ENCODE measurements at regions not wholly inside any gene's neighbourhood (a gene's known extent, or its start where the extent isn't known, plus 50 kb on each side); places are given as distances from the start of the nearest gene placed in this dataset.

GRCh38 chr1:106746448-106747085 is 309.9 kb upstream of the PRMT6 start:
- DNase-seq: no peak

- DNase-seq: no peak
Measured at GRCh38 chr1:106747232-106747631, 309.2 kb upstream of the PRMT6 start.

DNA sequence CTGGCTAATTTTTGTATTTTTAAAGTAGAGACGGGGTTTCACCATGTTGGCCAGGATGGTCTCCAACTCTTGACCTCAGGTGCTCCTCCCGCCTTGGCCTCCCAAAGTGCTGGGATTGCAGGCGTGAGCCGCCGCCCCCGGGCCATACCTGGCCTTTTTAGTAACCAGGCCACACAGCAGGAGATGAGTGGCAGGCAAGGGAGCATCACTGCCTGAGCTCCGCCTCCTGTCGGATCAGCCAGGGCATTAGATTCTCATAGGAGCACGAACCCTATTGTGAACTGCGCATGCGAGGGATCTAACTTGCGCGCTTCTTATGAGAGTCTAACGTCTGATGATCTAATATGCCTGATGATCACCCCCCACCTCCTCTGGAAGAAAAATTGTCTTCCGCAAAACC is 308.7 kb upstream of the PRMT6 start:
- DNase-seq: no peak

- DNase-seq: no peak
Measured at GRCh38 chr1:106748606-106749005, 307.9 kb upstream of the PRMT6 start.

GRCh38 chr1:106749491-106749890 is 307.0 kb upstream of the PRMT6 start:
- DNase-seq: no peak

DNA sequence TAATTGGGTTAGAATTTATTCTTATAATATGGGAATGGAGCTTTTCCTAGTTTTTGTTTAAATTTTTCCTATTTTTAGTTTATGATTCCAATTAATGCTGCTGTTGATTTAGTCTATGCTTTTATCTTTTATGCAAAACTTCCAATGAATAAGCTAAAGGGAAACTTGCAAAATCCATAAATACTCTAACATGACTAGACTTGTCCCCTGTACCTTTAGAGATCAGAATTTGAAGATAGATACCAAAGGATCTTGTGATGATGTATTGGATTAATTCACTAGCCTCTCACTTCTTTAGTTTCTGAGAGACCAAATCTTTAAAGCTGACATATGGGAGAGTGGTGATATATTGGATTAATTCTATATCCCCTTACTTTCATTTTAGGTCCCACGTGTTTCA is 306.6 kb upstream of the PRMT6 start:
- no peak for DNase-seq

DNA sequence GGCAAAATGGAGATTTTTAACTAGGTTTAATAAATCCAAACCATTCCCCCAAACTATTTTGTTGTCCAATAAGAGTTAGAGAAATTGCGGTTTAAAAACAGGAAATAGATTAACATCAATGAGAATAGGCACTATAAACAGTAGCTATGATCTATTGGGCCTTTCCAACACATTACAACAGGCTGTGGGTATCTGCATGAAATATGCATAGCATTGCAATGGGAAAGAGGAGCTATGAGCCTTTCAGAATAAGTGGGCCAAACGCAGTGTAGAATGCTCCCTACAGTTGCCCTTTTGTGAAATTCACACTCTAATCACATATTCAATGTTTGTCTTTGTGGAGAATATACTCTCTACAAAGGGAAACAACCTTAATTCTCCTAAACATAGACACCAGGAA is 305.5 kb upstream of the PRMT6 start:
- no peak for DNase-seq

GRCh38 chr1:106753066-106753465 is 303.4 kb upstream of the PRMT6 start:
- no peak for DNase-seq

DNA sequence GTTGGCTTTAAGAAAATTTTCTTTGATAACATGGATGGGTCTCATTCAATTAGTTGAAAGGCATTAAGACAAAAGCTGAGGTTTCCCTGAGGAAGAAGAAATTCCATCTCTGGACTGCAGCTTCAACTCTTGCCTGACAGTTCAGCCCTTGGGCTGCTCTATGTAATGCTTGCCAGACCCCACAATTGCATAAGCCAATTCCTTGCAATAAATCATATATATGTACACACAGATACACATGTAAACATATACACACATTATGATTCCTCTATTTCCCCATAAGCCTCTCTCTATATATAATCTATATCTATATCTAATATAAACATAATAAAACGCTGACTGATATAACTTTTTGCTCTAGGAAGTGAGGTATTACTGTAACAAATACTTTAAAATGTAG is 301.5 kb upstream of the PRMT6 start:
- DNase-seq: no peak

DNA sequence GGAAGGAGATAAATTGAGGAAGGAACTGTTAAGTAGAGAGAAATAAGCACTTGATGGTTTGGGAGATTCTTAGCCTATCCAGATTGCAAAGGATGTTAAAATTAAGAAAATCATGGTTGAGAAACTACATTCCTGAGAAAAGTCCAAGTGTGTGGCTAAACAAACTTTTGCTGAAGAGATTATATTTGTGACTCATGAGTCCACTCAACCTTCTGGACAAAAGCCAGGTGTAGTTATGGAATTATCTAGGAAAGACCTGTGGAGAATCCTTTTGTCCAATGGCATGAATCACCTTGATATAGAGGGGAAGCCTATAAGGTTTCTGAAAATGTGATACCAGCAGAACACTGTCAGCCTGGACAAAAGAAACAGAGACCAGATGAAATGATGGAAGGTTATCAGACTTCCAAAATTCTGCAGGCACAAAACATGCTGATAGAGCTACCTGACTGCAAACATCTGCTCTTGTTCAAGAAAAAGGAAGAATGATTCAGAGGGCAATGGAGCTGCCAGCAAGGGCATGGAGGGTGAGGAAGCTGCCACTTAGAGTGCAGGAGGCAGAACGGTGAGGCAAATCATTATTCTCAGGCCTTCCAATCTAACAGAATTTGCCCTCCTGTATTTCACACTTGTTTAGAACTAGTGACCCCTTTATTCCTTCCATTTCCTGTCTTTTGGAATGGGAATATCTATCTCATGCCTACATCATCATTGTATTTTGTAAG is 300.6 kb upstream of the PRMT6 start:
- DNase-seq: no peak

GRCh38 chr1:106756752-106757151 is 299.7 kb upstream of the PRMT6 start:
- DNase-seq: no peak

DNA sequence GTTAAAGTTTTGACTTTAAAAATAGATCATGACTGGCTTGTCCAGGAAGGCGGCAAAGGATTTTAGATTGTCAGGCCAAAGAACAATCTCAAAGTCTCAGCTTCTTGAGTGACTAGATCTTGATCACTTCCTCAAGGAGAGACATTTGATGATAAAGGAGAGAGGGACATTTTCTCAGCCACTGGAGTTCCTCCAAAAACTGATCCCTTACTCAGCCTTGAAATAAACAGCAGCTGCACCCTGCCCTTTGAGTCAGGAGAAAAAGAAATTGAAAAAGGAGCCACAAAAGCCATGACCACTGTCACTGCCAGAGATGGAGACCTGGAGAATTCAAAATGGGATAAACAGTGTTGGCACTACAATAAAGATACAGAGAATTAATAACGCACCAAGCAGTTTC is 288.4 kb upstream of the PRMT6 start:
- no peak for DNase-seq

GRCh38 chr1:106768501-106768900 is 288.0 kb upstream of the PRMT6 start:
- no peak for DNase-seq

- no peak for DNase-seq
Measured at GRCh38 chr1:106773206-106773605, 283.3 kb upstream of the PRMT6 start.

DNA sequence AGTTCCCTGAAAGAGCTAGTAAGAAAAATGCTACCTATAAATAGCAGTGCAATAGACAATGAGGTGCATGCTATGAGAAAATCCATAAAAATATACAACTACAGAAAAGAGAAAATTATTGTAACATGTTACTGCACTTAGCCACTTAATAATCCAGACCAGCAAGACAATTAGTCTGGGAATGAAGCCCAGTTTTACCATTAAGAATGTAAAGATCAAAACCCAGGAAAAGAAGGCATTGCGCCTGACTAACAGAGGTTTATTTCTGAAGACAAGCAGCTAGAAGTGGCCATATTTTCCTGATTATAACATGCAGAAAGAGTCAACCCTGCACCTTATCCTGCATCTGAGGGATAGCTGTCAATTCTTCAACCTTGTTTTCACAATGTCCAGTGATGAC is 276.4 kb upstream of the PRMT6 start:
- DNase-seq: no peak

- no peak for DNase-seq
Measured at GRCh38 chr1:106780806-106781569, 275.5 kb upstream of the PRMT6 start.

DNA sequence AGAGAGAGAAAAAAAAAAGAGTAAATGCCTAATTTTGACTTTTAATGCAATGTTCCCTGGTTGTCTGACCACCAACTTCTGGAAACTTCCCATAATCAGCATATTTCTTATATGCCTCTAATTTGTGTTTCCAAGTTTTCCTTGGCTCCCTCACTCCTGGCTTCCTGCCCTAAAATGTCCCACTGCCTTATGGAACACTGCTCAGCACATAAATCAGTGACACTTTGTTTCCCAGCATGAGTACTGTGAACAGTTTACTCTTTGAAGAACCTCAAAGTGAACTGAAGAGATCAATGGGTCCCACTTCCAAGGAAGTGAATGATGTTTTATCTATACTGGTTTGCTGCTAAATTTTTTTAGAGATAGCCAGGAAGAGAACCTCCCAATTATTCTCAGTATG is 271.3 kb upstream of the PRMT6 start:
- DNase-seq: no peak

DNA sequence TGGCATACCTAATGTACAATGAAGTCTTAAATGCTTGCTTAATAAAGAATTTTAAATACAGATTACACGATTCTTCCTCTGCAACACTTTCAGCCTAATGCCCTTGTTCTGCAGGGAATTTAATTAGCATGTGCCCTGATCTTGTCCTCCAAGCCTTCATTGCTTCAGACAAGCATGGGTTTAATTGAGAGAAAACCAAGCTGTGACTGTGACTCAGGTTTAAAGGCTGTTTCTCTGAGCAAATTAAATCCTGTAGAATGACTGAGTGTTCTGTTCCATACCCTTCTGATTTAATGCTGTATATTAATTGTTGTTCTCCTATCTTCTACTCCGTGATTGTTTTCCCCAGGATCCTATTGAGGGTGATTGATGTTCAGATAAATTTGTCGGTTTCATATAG is 269.0 kb upstream of the PRMT6 start:
- peak; percentile 23 for DNase-seq

- no peak for DNase-seq
Measured at GRCh38 chr1:106789686-106790085, 266.8 kb upstream of the PRMT6 start.

- no peak for DNase-seq
Measured at GRCh38 chr1:106791041-106791440, 265.4 kb upstream of the PRMT6 start.

DNA sequence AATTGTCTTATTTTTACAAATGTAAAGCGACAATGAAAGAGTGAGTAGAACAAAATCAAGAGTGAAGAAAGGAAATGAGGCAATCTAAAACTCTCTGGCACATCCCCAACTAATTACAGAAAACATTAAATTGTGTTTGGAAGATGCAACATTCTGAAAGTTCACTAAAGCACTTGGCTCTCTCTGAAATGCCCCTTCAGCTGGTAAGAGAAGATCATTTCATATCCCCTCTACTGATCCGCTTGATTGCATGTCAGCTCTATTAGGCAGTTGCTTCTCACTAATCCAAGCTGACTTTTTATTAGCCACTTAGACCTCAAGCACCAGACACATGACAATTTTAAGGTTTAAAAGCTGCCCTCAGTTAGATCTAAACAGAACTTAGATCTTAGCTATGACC is 262.8 kb upstream of the PRMT6 start:
- peak; percentile 53 for DNase-seq

- no peak for DNase-seq
Measured at GRCh38 chr1:106798991-106799390, 257.5 kb upstream of the PRMT6 start.

GRCh38 chr1:106802181-106802580 is 254.3 kb upstream of the PRMT6 start:
- DNase-seq: no peak

GRCh38 chr1:106814418-106814817 is 242.1 kb upstream of the PRMT6 start:
- DNase-seq: no peak
